Bronchial epithelial cell (primary cell): ENCODE measurements at regions not wholly inside any gene's neighbourhood (a gene's known extent, or its start where the extent isn't known, plus 50 kb on each side); places are given as distances from the start of the nearest gene placed in this dataset.

Experiments
- DNase-seq: peaks from one replicate; pipeline ENCODE4 v3.0.0-alpha.2; 2010; ENCODE audit warnings: low read depth
- FAIRE-seq: peaks from 2 replicates; lab custom pipeline; 2011; peaks lifted over from hg19 to GRCh38; lab: Jason Lieb, UNC
- H3K27me3 ChIP-seq: 2 replicates; pipeline ENCODE4 v1.5.1; 2011; ENCODE audit warnings: low read length; ENCODE audit not compliant: control insufficient read depth, insufficient read depth
- H3K36me3 ChIP-seq: 2 replicates; pipeline ENCODE4 v1.5.1; 2011; ENCODE audit warnings: low read length; ENCODE audit not compliant: control insufficient read depth, insufficient read depth
- H3K4me3 ChIP-seq: 2 replicates; pipeline ENCODE4 v1.5.1; 2011; ENCODE audit warnings: mild to moderate bottlenecking, low read depth, low read length, control low read depth
- CTCF ChIP-seq: IDR thresholded peaks from 2 replicates; pipeline ENCODE4 v1.5.1; 2011; ENCODE audit warnings: mild to moderate bottlenecking, moderate library complexity, low read length, control low read depth, inconsistent platforms; ENCODE audit not compliant: insufficient read depth, severe bottlenecking

- Histone ChIP-seq H3K36me3 (no peaks in the 10 kb centered on the region), H3K27me3 (no peaks in the 10 kb centered on the region), H3K4me3 (no peak overlapping the region)
- DNase-seq = peak; percentile 95
- TF ChIP-seq CTCF = no peak
- no peak for FAIRE-seq
These were observed 126.9 kb upstream of the DUSP10 start for GRCh38 chr1:221868593-221869303.

- no peaks in the 10 kb centered on the region for H3K27me3 ChIP-seq
- no peak for TF ChIP-seq CTCF
- FAIRE-seq = no peak
- H3K36me3 ChIP-seq = no peaks in the 10 kb centered on the region
- DNase-seq = peak; percentile 70
- H3K4me3 ChIP-seq = no peak overlapping the region
These were observed 125.1 kb upstream of the DUSP10 start for GRCh38 chr1:221867003-221867402.

- H3K27me3 ChIP-seq = no peaks in the 10 kb centered on the region
- H3K4me3 ChIP-seq = no peak overlapping the region
- FAIRE-seq = no peak
- no peak for TF ChIP-seq CTCF
- H3K36me3 ChIP-seq = no peaks in the 10 kb centered on the region
- DNase-seq = peak; percentile 82
These were observed 123.9 kb upstream of the DUSP10 start for GRCh38 chr1:221865808-221866207.

- Histone ChIP-seq H3K27me3 (no peaks in the 10 kb centered on the region), H3K4me3 (no peak overlapping the region), H3K36me3 (no peaks in the 10 kb centered on the region)
- no peak for FAIRE-seq
- DNase-seq = no peak
- TF ChIP-seq CTCF = no peak
These were observed 121.7 kb upstream of the DUSP10 start for GRCh38 chr1:221863635-221864034.

- Histone ChIP-seq H3K4me3 (no peak overlapping the region), H3K27me3 (no peaks in the 10 kb centered on the region), H3K36me3 (no peaks in the 10 kb centered on the region)
- TF ChIP-seq CTCF = no peak
- FAIRE-seq (peak; percentile 7), DNase-seq (no peak)
These were observed 121.1 kb upstream of the DUSP10 start for GRCh38 chr1:221862971-221863370.
